ENCODE measurements at regions not wholly inside any gene's neighbourhood (a gene's known extent, or its start where the extent isn't known, plus 50 kb on each side); places are given as distances from the start of the nearest gene placed in this dataset.

- no peak overlapping the region for H3K23ac ChIP-seq (ENCODE audit: low read depth, low read length)
- H3K4ac ChIP-seq (ENCODE audit: low read depth, low read length) = no peak overlapping the region
- no peak overlapping the region for H2AK9ac ChIP-seq (replicated peaks; ENCODE audit: low read depth, low read length, poor library complexity)
- no CpG with 5 or more reads among the region's 2 CpGs for WGBS, 2 experiments (ENCODE audit: extremely low coverage in 2 of 2, insufficient read length in 1 of 2)
- DNase-seq = no peak
- no peak overlapping the region for H2BK120ac ChIP-seq (ENCODE audit: low read depth, low read length)
- peaks cover 7% of the 10 kb centered on the region; the same call in 1 of the 2 replicates for H3K9me3 ChIP-seq (ENCODE audit: control insufficient read depth, insufficient read depth, low read length)
- no peak overlapping the region for H4K91ac ChIP-seq (ENCODE audit: insufficient read depth, low read depth, low read length)
- H4K5ac ChIP-seq (ENCODE audit: low read depth, low read length) = no peak overlapping the region
- no peak overlapping the region for H3K4me2 ChIP-seq (ENCODE audit: low read depth, low read length)
- TF ChIP-seq FOS (IDR thresholded peaks at IDR 0.05; ENCODE audit: low read depth, low read length) (no peak), CEBPB (IDR thresholded peaks at IDR 0.05; ENCODE audit: low read depth, low read length) (0 out of 2 replicates have a peak, but pooled peaks have one; percentile 28)
- no peak overlapping the region for H3K4me3 ChIP-seq (ENCODE audit: insufficient read depth, low read depth, low read length)
- no peak overlapping the region for H2BK5ac ChIP-seq (ENCODE audit: low read depth, low read length, poor library complexity, severe bottlenecking)
- no peaks in the 10 kb centered on the region for H3K9me1 ChIP-seq (ENCODE audit: insufficient read depth, low read length)
- CTCF ChIA-PET = no interaction called here
- dilution Hi-C loops (cut with HindIII; ENCODE audit: low sequenced_read_pairs, unreplicated experiment) = no loop called here
- no peak overlapping the region for H3K9ac ChIP-seq (ENCODE audit: low read depth, low read length)
- H2BK15ac ChIP-seq (ENCODE audit: low read depth, low read length) = no peak overlapping the region
- in situ Hi-C loops (cut with MboI; ENCODE audit: low sequenced_read_pairs) = no loop called here
- intact Hi-C loops (cut with micrococcal nuclease) = no loop called here
- H3K14ac ChIP-seq (replicated peaks; ENCODE audit: low read depth, low read length) = no peak overlapping the region
- no peak overlapping the region for H2AK5ac ChIP-seq (ENCODE audit: low read depth, low read length)
- POLR2A ChIA-PET (ENCODE audit: unreplicated experiment) = no interaction called here
- H3K36me3 ChIP-seq (ENCODE audit: control insufficient read depth, insufficient read depth, low read length) = no peaks in the 10 kb centered on the region
- no peaks in the 10 kb centered on the region for H4K20me1 ChIP-seq (ENCODE audit: insufficient read depth, low read length)
- no peak overlapping the region for H3K18ac ChIP-seq (ENCODE audit: low read depth, low read length)
- H2BK20ac ChIP-seq (ENCODE audit: low read depth, low read length) = no peak overlapping the region
- H3K4me1 ChIP-seq (ENCODE audit: control insufficient read depth, insufficient read depth, low read length) = no peaks in the 10 kb centered on the region
- no TSS peak for BruUV-seq (replicated peaks)
- H4K8ac ChIP-seq (ENCODE audit: low read depth in 2 of 2, low read length in 2 of 2) = no peak overlapping the region
- ATAC-seq (ENCODE audit: low read depth) = no peak
- no peak overlapping the region for H3K56ac ChIP-seq (ENCODE audit: extremely low read depth, insufficient read depth, low read length)
- H3K27ac ChIP-seq (ENCODE audit: insufficient read depth, low read length) = no peak overlapping the region
- no peak overlapping the region for H2AFZ ChIP-seq (replicated peaks; ENCODE audit: low read length, poor library complexity)
- H3K79me1 ChIP-seq (ENCODE audit: low read depth in 1 of 2, low read length in 2 of 2) = no peaks in the 10 kb centered on the region
- H3K27me3 ChIP-seq (ENCODE audit: control insufficient read depth, insufficient read depth, low read length) = no peaks in the 10 kb centered on the region
These were observed 610.8 kb downstream of the GATA3 start for GRCh38 chr10:8665322-8665721.

Measured in IMR-90 (cell line).